Right atrium auricular region (tissue), 2 donors: ENCODE measurements at regions not wholly inside any gene's neighbourhood (a gene's known extent, or its start where the extent isn't known, plus 50 kb on each side); places are given as distances from the start of the nearest gene placed in this dataset.

Experiments
- DNase-seq: peaks from one replicate; pipeline ENCODE4 v3.0.0-alpha.2; 2019; ENCODE audit warnings: low spot score
- H3K27ac ChIP-seq, 2 donors: fragments of 200-600 bp; sonication (generic); 1 replicate in 1 of 2; 2 replicates in 1 of 2; pipeline ENCODE4 v1.5.1; 2016 to 2019
- H3K27me3 ChIP-seq, 2 donors: fragments of 200-600 bp; sonication (generic); one replicate each; pipeline versions ENCODE4 v1.5.1 to v1.6.0; 2017 to 2019
- H3K36me3 ChIP-seq: fragments of 200-600 bp; sonication (generic); one replicate; pipeline ENCODE4 v1.5.1; 2016
- H3K4me1 ChIP-seq, 2 donors: fragments of 200-600 bp; sonication (generic); one replicate each; pipeline versions ENCODE4 v1.5.1 to v1.6.0; 2017 to 2019
- H3K4me3 ChIP-seq, 2 donors: fragments of 200-600 bp; sonication (generic); 1 replicate in 1 of 2; 2 replicates in 1 of 2; pipeline ENCODE4 v1.5.1; 2017 to 2019; ENCODE audit warnings: mild to moderate bottlenecking in 1 of 2, moderate library complexity in 1 of 2
- H3K9me3 ChIP-seq, 2 donors: fragments of 200-600 bp; sonication (generic); one replicate each; pipeline ENCODE4 v1.5.1; 2019
- CTCF ChIP-seq, 2 donors: fragments of 200-600 bp; sonication (generic); IDR thresholded peaks; one replicate each; pipeline ENCODE4 v1.5.1; 2019; ENCODE audit warnings: antibody characterized with exemption in 2 of 2

GRCh38 chr10:110376767-110377160, 72.0 kb upstream of the SMNDC1 start:
- no peak for DNase-seq
- Histone ChIP-seq H3K36me3 (no peaks in the 10 kb centered on the region), H3K4me3 (no peak overlapping the region), H3K27me3 (no peaks in the 10 kb centered on the region), H3K9me3 (no peaks in the 10 kb centered on the region), H3K27ac (no peak overlapping the region), H3K4me1 (peaks cover 0 to 9% of the 10 kb centered on the region in 2 donors)
- TF ChIP-seq CTCF (IDR thresholded peaks at IDR 0.05) = no peak

- Histone ChIP-seq H3K27ac (no peak overlapping the region), H3K36me3 (no peaks in the 10 kb centered on the region), H3K27me3 (no peaks in the 10 kb centered on the region), H3K4me3 (no peak overlapping the region), H3K4me1 (peaks cover 0 to 9% of the 10 kb centered on the region in 2 donors), H3K9me3 (no peaks in the 10 kb centered on the region)
- no peak for TF ChIP-seq CTCF (IDR thresholded peaks at IDR 0.05)
- DNase-seq = no peak
Observed at GRCh38 chr10:110378006-110378405, 73.3 kb upstream of the SMNDC1 start.

- Histone ChIP-seq H3K4me3 (no peak overlapping the region), H3K36me3 (no peaks in the 10 kb centered on the region)
- no peak for TF ChIP-seq CTCF (IDR thresholded peaks at IDR 0.05)
Observed at GRCh38 chr10:110378533-110379108, 73.9 kb upstream of the SMNDC1 start.

GRCh38 chr10:110379831-110380230, 75.1 kb upstream of the SMNDC1 start:
- TF ChIP-seq CTCF (IDR thresholded peaks at IDR 0.05) = no peak
- no peak for DNase-seq
- Histone ChIP-seq H3K9me3 (no peaks in the 10 kb centered on the region), H3K27ac (no peak overlapping the region), H3K4me1 (peaks cover 0 to 9% of the 10 kb centered on the region in 2 donors), H3K36me3 (no peaks in the 10 kb centered on the region), H3K27me3 (no peaks in the 10 kb centered on the region), H3K4me3 (no peak overlapping the region)

More at GRCh38 chr10:110378533-110379108, 73.9 kb upstream of the SMNDC1 start:
- no peak overlapping the region for H3K27ac ChIP-seq
- no peak for DNase-seq
- H3K4me1 ChIP-seq = peaks cover 0 to 9% of the 10 kb centered on the region in 2 donors
- no peaks in the 10 kb centered on the region for H3K9me3 ChIP-seq
- no peaks in the 10 kb centered on the region for H3K27me3 ChIP-seq

GRCh38 chr10:110380293-110380692, 75.6 kb upstream of the SMNDC1 start:
- DNase-seq = no peak
- TF ChIP-seq CTCF (IDR thresholded peaks at IDR 0.05) = no peak
- Histone ChIP-seq H3K27ac (no peak overlapping the region), H3K4me3 (no peak overlapping the region), H3K36me3 (no peaks in the 10 kb centered on the region), H3K4me1 (peaks cover 0 to 9% of the 10 kb centered on the region in 2 donors), H3K27me3 (no peaks in the 10 kb centered on the region), H3K9me3 (no peaks in the 10 kb centered on the region)

GRCh38 chr10:110382695-110383094, 78.0 kb upstream of the SMNDC1 start:
- Histone ChIP-seq H3K36me3 (no peaks in the 10 kb centered on the region), H3K27me3 (no peaks in the 10 kb centered on the region), H3K4me3 (no peak overlapping the region), H3K9me3 (no peaks in the 10 kb centered on the region), H3K27ac (no peak overlapping the region), H3K4me1 (no peaks in the 10 kb centered on the region)
- no peak for TF ChIP-seq CTCF (IDR thresholded peaks at IDR 0.05)
- no peak for DNase-seq
